OCI-M2 (cell line): ENCODE measurements at regions not wholly inside any gene's neighbourhood (a gene's known extent, or its start where the extent isn't known, plus 50 kb on each side); places are given as distances from the start of the nearest gene placed in this dataset.
"Not testable (repeated sequence)": the region's sequence is repeated elsewhere in the genome, so short reads cannot be mapped to it uniquely, and the experiment has no call there.

ENCODE experiments used
- DNase-seq: peaks from one replicate; lab custom pipeline; 2025; ENCODE audit not compliant: unreplicated experiment; lab: John Stamatoyannopoulos, UW

DNA sequence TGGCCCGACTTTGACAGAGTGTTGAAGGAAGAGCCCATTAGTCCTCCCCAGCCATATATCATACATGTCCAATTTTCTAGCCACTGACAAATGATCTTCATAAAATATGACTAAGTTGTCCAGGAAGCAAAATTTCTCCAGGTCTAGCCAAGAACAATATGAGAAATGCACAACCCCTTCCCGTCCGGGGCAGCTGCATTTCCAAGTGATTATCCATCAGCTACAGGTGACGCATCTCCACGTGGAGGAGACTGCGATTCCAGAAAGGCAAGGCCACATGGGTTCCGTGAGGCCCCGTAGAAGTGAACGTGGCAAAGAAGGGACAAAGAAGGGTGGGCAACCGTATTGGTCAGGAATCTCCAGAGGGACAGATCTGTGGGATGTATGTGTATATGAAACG lies 118.6 kb downstream of the ATP6V0E2 start:
- DNase-seq = not testable (repeated sequence)

DNA sequence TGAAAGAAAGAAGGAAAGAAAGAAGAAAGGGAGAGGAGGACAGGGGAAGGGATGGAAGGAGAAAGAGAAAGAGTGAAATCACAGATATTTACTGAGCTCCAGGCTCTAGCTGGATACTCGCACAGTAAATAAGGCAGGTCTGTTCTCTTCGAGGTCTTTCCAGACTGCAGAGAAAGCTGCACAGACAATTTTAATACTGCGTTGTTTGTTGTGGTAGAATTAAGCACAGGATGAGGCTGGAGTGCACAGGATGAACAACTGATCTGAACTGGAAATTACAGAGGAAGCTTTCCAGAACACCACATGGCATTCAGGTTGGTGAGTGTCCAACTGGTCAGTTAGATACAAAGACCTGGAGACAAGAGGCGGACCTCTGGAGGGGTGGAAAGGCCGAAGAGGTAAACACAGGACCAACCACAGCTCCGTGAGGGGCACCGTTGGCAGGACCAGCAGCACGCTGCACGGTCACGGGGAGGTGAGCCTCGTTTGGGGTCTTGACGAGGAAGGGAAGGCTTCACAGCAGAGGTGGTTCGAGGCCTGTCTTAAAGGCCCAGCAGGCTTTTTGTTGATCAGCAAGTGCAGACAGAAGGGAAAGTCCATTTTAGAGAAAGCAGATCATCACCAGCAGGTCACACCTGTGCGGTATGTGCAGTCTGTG lies 121.7 kb downstream of the ATP6V0E2 start:
- not testable (repeated sequence) for DNase-seq

GRCh38 chr7:150000780-150001599 lies 127.2 kb downstream of the ATP6V0E2 start:
- not testable (repeated sequence) for DNase-seq

DNA sequence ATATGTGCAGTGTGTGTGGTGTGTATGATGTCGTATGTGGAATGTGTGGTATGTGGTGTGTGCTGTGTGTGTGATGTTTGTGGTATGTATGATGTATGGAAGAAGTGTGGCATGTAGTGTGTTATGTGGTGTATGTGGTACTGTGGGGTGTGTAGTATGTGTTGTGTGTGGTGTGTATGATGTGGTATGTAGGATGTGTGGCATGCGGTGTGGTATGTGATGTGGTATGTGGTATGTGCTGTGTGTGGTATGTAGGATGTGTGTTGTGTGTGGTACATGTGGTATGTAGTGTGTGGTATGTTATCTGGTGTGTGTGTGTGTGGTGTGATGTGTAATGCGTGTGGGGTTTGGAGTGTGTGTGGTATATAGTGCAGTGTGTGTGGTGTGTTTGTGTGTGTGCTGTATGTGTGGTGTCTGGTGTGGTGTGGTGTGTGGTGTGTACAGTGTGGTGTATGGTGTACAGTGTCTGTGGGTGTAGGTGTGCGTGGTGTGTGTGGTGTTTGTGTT lies 129.6 kb downstream of the ATP6V0E2 start:
- DNase-seq = no peak

DNA sequence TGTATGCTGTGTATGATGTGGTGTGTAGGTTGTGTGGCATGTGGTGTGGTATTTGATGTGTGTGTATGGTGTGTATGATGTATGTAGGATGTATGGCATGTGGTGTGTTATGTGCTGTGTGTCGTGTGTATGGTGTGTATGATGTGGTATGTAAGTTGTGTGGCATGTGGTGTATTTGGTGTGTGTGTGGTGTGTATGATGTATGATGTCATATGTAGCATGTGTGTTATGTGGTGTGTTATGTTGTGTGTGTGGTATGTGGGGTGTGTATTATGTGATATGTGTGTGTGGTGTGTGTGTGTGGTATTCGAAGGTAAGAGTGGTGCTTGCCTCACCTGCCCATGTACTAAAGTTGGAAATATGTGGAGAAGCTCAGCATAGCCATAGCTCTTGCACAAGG lies 130.2 kb downstream of the ATP6V0E2 start:
- DNase-seq = not testable (repeated sequence)

DNA sequence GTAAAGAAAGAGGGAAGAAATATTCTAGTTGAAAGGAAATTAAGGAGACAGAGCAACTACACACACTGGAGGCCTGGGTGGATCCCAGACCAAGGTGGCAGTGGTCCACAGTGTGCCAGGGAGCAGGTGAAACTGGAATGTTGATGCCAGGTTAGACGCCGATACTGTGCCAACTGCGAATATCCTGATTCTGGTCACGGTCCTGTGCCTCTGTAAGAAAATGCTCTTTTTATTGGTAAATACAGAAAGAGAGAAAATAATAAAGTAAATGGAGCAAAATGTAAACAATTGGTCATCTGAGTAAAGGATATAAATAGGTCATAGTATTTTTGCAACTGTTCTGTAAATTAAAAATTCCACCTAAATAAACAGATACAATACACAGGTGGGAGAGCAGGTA lies 131.1 kb downstream of the ATP6V0E2 start:
- not testable (repeated sequence) for DNase-seq

- not testable (repeated sequence) for DNase-seq
Observed at GRCh38 chr7:150009620-150010303, 136.0 kb downstream of the ATP6V0E2 start.

- DNase-seq = not testable (repeated sequence)
Observed at GRCh38 chr7:150016651-150017189, 143.0 kb downstream of the ATP6V0E2 start.

DNA sequence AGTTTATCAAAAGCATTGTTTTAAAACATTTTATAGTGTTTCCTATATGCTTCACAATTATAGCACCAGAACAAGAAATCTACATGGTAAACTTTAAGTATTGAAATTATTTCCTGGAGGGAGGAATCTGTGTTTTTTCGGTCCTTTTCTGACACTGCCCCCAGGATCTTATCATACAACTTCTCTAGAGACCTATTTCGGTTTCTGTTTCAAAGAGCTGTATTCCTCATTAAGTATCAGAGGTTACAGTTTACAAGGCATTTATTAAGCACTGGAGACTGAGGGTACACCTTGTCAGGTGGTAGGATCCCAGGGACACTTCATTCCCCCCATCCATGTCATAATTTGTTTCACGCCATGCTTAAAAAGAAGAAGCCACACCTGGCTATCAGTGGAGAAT lies 146.4 kb downstream of the ATP6V0E2 start:
- not testable (repeated sequence) for DNase-seq

GRCh38 chr7:150024550-150025490 lies 151.1 kb downstream of the ATP6V0E2 start:
- not testable (repeated sequence) for DNase-seq

GRCh38 chr7:150025802-150026201 lies 152.0 kb downstream of the ATP6V0E2 start:
- not testable (repeated sequence) for DNase-seq

GRCh38 chr7:150028344-150029012 lies 154.7 kb downstream of the ATP6V0E2 start:
- DNase-seq = not testable (repeated sequence)

DNA sequence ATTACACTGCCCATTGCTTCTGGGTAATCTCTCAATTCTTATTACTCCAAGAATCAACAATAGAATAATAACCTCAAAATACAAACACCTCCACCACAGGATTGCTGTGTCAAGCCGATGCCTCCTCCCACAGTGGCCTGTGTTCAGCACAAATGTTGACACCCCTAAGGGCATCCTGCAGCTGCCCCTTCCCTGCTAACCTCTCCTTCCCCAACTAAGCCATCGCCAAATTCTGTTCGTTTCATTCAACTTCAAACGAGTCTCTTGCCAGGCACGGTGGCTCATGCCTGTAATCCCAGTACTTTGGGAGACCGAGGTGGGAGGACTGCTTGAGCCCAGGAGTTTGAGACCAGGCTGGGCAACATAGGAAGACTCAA lies 155.2 kb downstream of the ATP6V0E2 start:
- DNase-seq = not testable (repeated sequence)

GRCh38 chr7:150031733-150032132 lies 158.0 kb downstream of the ATP6V0E2 start:
- DNase-seq = not testable (repeated sequence)

DNA sequence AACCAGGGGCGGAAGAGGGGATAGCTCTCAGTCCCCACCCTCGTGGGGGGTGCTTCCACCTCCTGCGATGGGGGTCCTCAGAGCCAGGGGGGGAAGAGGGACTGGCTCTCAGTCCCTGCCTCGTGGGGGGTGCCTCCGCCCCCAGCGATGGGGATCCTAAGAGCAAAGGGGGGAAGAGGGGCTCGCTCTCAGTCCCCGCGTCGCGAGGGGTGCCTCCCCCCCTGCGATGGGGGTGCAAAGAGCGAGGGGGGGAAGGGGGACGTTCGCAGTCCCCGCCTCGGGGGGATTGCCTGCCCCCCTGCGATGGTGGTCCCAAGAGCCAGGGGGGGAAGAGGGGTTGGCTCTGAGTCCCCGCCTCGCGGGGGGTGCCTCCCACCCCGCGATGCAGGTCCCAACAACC lies 159.9 kb downstream of the ATP6V0E2 start:
- DNase-seq = not testable (repeated sequence)

- DNase-seq = not testable (repeated sequence)
Observed at GRCh38 chr7:150035769-150036168, 162.0 kb downstream of the ATP6V0E2 start.

- DNase-seq = not testable (repeated sequence)
Observed at GRCh38 chr7:150039061-150039460, 165.3 kb downstream of the ATP6V0E2 start.

GRCh38 chr7:150042281-150042680 lies 168.5 kb downstream of the ATP6V0E2 start:
- DNase-seq = not testable (repeated sequence)

GRCh38 chr7:150044771-150045170 lies 171.0 kb downstream of the ATP6V0E2 start:
- DNase-seq = peak; percentile 20
